Stimulated activated effector memory CD8-positive, alpha-beta T cell treated with anti-CD3 and anti-CD28 coated beads, Interleukin-12 subunit alpha, Interleukin-12 subunit beta, amount 100 ng/mL, for 72 hours (primary cell): ENCODE measurements at regions not wholly inside any gene's neighbourhood (a gene's known extent, or its start where the extent isn't known, plus 50 kb on each side); places are given as distances from the start of the nearest gene placed in this dataset.

Experiments
- ATAC-seq: fragments of 150-1000 bp; cut with Tn5 transposase; 2 replicates; pipeline ENCODE4 v1.10.0; 2021
- DNase-seq, 2 donors: peaks; one replicate each; pipeline ENCODE4 v3.0.0; 2021 to 2022; ENCODE audit warnings: low spot score in 2 of 2
- H3K27ac Mint-ChIP-seq: one replicate; pipeline ENCODE4 v1.8.0; 2022; ENCODE audit warnings: mild to moderate bottlenecking, mixed read lengths
- H3K36me3 Mint-ChIP-seq: one replicate; pipeline ENCODE4 v1.8.0; 2022; ENCODE audit warnings: mild to moderate bottlenecking, mixed read lengths
- H3K4me1 Mint-ChIP-seq: one replicate; pipeline ENCODE4 v1.8.0; 2022; ENCODE audit warnings: mixed read lengths
- H3K4me3 Mint-ChIP-seq: one replicate; pipeline ENCODE4 v1.8.0; 2022; ENCODE audit warnings: mild to moderate bottlenecking, mixed read lengths
- H3K9me3 Mint-ChIP-seq: one replicate; pipeline ENCODE4 v1.8.0; 2022; ENCODE audit warnings: mixed read lengths

DNA sequence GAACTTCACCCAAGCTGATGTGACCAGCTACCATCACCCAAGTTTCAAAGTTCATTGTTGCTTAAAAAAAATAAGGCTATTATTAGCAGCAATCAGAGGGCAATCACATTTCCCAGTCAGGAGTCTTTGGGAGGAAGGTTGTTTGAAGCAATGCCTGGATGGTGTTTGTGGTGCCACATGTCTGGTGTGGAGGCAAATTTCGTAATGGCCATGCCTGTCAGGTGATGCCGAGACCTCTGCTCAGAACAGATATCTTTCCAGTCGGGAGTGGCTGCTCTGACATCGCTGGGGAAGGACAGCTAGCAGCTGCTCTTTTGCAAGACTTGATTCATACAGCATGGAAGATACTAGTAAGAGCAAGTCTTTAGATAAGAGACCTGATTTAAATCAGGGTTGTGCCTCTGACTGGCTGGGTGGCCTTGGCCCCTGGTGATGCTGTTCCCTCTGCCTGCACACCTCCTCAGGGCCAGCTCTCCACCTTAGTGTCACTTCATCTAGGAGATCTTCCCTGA lies 187.8 kb upstream of the JUN start:
- H3K4me3 Mint-ChIP-seq, result no peak overlapping the region
- ATAC-seq, result no peak
- H3K27ac Mint-ChIP-seq, result no peak overlapping the region
- H3K36me3 Mint-ChIP-seq, result no peaks in the 10 kb centered on the region
- peaks cover 24% of the 10 kb centered on the region for H3K4me1 Mint-ChIP-seq
- H3K9me3 Mint-ChIP-seq, result no peaks in the 10 kb centered on the region
- DNase-seq, result no peak

DNA sequence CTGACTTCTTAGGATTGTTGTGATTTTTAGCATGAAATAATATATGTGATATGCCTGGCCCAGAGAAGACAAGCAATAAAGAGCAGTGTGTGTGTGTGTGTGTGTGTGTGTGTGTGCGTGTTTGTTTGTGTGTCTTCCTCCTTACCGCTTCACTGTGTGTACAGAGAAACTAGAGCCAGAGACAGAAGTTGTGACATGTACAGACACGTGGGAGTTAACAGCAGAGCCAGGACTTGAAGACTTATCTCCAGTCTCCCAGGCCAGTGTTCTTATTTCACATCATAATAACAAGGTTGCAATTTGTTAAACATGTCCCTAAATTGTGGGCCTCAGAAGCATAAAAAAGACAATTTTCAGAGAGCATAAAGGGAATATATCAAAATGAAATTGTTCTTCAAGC lies 192.0 kb upstream of the JUN start:
- Mint-ChIP-seq H3K27ac (no peak overlapping the region), H3K4me3 (no peak overlapping the region), H3K4me1 (peaks cover 19% of the 10 kb centered on the region), H3K36me3 (no peaks in the 10 kb centered on the region), H3K9me3 (no peaks in the 10 kb centered on the region)
- no peak for ATAC-seq
- no peak for DNase-seq

DNA sequence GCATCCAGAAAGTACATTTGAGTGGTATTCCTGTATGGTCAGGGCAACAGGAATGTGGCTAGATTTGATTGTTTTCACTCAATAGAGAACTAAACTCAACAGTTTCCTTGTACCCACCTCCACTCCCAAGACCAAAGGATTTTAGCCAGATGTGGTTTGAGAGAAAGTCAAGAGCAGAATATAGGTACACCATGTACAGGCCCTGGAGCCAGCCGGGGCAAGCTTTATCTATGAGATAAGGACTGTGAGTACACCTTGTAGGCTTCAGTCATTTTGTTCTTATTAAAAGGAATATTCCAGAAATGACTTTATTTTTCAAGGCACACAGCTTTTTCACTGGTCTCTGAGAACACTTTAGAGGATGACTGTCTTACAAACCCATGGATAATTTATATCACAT lies 192.4 kb upstream of the JUN start:
- no peak for ATAC-seq
- H3K36me3 Mint-ChIP-seq, result no peaks in the 10 kb centered on the region
- no peaks in the 10 kb centered on the region for H3K9me3 Mint-ChIP-seq
- no peak overlapping the region for H3K27ac Mint-ChIP-seq
- H3K4me3 Mint-ChIP-seq, result no peak overlapping the region
- no peak for DNase-seq
- H3K4me1 Mint-ChIP-seq, result peaks cover 19% of the 10 kb centered on the region

DNA sequence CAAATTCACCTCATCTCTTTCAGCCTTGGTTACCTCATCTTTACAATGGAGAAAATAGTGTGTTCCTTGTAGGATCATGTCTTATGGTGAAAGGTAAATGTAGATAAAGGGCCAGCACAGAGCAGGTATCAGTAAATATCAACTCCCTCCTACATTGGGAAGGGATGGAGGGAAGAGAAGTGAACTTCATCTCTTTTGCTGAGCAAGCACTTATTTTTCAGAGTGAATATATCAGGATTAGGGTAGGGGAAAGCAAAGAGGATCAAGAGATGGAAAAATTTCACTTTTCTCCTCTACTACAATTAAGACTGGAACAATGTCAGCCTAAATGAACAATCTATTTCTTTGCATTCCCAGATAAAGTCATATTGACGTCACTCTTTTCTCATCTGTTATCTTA lies 193.8 kb upstream of the JUN start:
- Mint-ChIP-seq H3K4me1 (peaks cover 19% of the 10 kb centered on the region), H3K36me3 (no peaks in the 10 kb centered on the region), H3K4me3 (no peak overlapping the region), H3K9me3 (no peaks in the 10 kb centered on the region), H3K27ac (no peak overlapping the region)
- ATAC-seq (no peak), DNase-seq (no peak)

- Mint-ChIP-seq H3K27ac (no peak overlapping the region), H3K9me3 (no peaks in the 10 kb centered on the region), H3K36me3 (no peaks in the 10 kb centered on the region), H3K4me1 (peaks cover 19% of the 10 kb centered on the region), H3K4me3 (no peak overlapping the region)
- no peak for ATAC-seq
- no peak for DNase-seq
These were observed 194.2 kb upstream of the JUN start for GRCh38 chr1:58978096-58978495.

GRCh38 chr1:58979086-58979485 lies 195.2 kb upstream of the JUN start:
- Mint-ChIP-seq H3K4me1 (peaks cover 19% of the 10 kb centered on the region), H3K36me3 (no peaks in the 10 kb centered on the region), H3K27ac (no peak overlapping the region), H3K4me3 (no peak overlapping the region), H3K9me3 (no peaks in the 10 kb centered on the region)
- ATAC-seq, result no peak
- DNase-seq, result no peak

DNA sequence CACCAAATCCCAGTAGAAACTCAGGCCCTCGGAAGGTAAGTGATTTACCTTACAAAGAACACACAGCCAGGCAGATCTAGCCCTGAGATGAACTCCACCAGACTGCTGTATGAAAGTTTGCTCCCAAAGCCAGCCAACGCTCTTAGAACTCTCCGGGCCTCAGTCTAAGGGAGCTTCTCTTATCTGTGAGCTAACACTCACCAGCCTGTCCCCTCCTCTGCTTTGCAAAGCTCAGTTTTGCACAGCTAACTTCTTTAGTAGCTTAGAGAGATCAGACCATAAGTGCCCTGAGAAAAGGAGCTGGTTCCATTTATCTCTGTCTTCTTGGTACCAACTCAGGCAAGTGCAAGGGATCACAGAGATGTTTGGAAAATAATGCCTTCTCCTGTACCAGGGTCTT lies 195.8 kb upstream of the JUN start:
- no peak overlapping the region for H3K27ac Mint-ChIP-seq
- H3K9me3 Mint-ChIP-seq, result no peaks in the 10 kb centered on the region
- DNase-seq (no peak), ATAC-seq (no peak)
- peaks cover 19% of the 10 kb centered on the region for H3K4me1 Mint-ChIP-seq
- no peak overlapping the region for H3K4me3 Mint-ChIP-seq
- no peaks in the 10 kb centered on the region for H3K36me3 Mint-ChIP-seq

DNA sequence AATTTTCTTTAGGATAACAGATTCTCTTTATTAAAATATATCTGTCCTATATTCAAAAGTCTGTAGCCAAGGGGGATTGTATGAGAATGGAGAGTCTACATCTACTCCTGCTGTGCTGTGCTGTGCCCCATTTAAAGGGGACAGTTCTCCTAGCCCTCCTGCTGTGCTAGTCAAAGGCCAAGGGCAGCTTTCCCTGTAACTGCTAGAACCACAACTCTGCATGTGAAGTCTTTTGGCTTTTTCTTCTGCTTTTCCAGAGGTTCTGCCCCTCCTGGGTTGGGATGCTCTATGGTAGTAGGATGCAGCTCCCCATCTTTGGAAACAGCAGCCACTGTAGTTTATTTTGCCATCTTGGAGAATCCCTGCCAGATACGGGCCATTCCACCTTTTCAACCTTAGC lies 197.5 kb upstream of the JUN start:
- H3K4me3 Mint-ChIP-seq, result no peak overlapping the region
- no peak for DNase-seq

GRCh38 chr1:58982259-58982998 lies 198.6 kb upstream of the JUN start:
- Mint-ChIP-seq H3K27ac (no peak overlapping the region), H3K36me3 (no peaks in the 10 kb centered on the region), H3K9me3 (no peaks in the 10 kb centered on the region), H3K4me3 (no peak overlapping the region), H3K4me1 (peaks cover 26% of the 10 kb centered on the region)
- ATAC-seq (no peak), DNase-seq (no peak)

More for the DNA sequence above, 197.5 kb upstream of the JUN start:
- Mint-ChIP-seq H3K27ac (peak overlapping the region; percentile 84), H3K36me3 (no peaks in the 10 kb centered on the region), H3K4me1 (peaks cover 19% of the 10 kb centered on the region), H3K9me3 (no peaks in the 10 kb centered on the region)
- ATAC-seq, result no peak

DNA sequence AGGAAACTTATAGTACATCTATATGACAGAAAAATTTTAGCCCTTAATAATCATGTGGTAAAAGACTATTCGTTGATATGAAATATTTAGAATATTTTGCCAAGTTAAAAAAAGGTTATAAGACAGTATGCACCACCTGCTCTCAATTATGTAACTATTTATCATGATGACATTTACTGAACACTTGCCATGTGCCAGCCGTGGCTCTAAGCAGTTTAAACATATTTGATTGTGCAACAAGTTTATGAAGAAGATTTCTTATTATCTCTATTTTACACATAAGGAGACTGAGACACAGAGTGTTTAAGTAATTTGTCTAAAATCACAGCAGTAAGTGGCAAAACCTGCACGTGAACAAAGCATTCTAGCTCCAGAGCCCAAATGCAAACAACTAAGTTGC lies 199.3 kb upstream of the JUN start:
- peaks cover 32% of the 10 kb centered on the region for H3K4me1 Mint-ChIP-seq
- H3K4me3 Mint-ChIP-seq, result no peak overlapping the region
- H3K9me3 Mint-ChIP-seq, result no peaks in the 10 kb centered on the region
- no peak for ATAC-seq
- H3K36me3 Mint-ChIP-seq, result no peaks in the 10 kb centered on the region
- no peak overlapping the region for H3K27ac Mint-ChIP-seq
- DNase-seq, result no peak

- Mint-ChIP-seq H3K36me3 (no peaks in the 10 kb centered on the region), H3K9me3 (no peaks in the 10 kb centered on the region), H3K4me3 (no peak overlapping the region), H3K4me1 (peaks cover 26% of the 10 kb centered on the region), H3K27ac (no peak overlapping the region)
- no peak for DNase-seq
- no peak for ATAC-seq
These were observed 199.9 kb upstream of the JUN start for GRCh38 chr1:58983633-58984245.

GRCh38 chr1:58986996-58987767 lies 203.3 kb upstream of the JUN start:
- ATAC-seq (peak; percentile 88), DNase-seq (no peak)
- Mint-ChIP-seq H3K27ac (no peak overlapping the region), H3K36me3 (no peaks in the 10 kb centered on the region), H3K4me1 (peaks cover 14% of the 10 kb centered on the region), H3K4me3 (no peak overlapping the region), H3K9me3 (no peaks in the 10 kb centered on the region)

GRCh38 chr1:58988752-58989151 lies 204.9 kb upstream of the JUN start:
- Mint-ChIP-seq H3K9me3 (no peaks in the 10 kb centered on the region), H3K4me3 (no peak overlapping the region), H3K27ac (no peak overlapping the region), H3K4me1 (peaks cover 14% of the 10 kb centered on the region), H3K36me3 (no peaks in the 10 kb centered on the region)
- ATAC-seq (no peak), DNase-seq (no peak)

DNA sequence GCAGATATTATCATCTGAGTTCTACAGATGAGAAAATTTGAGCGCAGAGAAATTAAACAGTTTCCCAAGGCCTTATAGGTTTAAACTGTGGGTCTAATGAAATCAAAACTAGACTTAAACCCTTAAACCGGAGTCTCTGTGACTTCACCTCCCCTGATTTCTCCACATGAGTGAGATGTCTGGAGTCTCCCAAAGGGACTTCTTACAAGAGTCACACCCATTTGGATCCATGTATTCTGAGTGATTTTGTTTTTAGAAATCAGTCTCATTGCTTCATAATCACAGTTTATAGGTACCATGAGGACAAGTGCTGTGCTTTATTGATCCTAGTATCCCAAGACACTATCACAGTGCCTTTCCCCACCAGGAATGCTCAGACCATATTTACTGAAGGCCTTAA lies 206.0 kb upstream of the JUN start:
- no peak overlapping the region for H3K4me3 Mint-ChIP-seq
- peaks cover 14% of the 10 kb centered on the region for H3K4me1 Mint-ChIP-seq
- H3K9me3 Mint-ChIP-seq, result no peaks in the 10 kb centered on the region
- no peak for ATAC-seq
- H3K27ac Mint-ChIP-seq, result no peak overlapping the region
- H3K36me3 Mint-ChIP-seq, result no peaks in the 10 kb centered on the region
- no peak for DNase-seq

GRCh38 chr1:58991305-58991704 lies 207.5 kb upstream of the JUN start:
- Mint-ChIP-seq H3K9me3 (no peaks in the 10 kb centered on the region), H3K4me3 (no peak overlapping the region), H3K36me3 (no peaks in the 10 kb centered on the region), H3K27ac (no peak overlapping the region), H3K4me1 (peaks cover 23% of the 10 kb centered on the region)
- no peak for DNase-seq
- no peak for ATAC-seq

- DNase-seq, result no peak
- ATAC-seq, result no peak
- Mint-ChIP-seq H3K4me1 (peaks cover 19% of the 10 kb centered on the region), H3K36me3 (no peaks in the 10 kb centered on the region), H3K27ac (no peak overlapping the region), H3K9me3 (no peaks in the 10 kb centered on the region), H3K4me3 (no peak overlapping the region)
These were observed 208.8 kb upstream of the JUN start for GRCh38 chr1:58992643-58993042.
